HG02981 (cell line): ENCODE measurements at regions not wholly inside any gene's neighbourhood (a gene's known extent, or its start where the extent isn't known, plus 50 kb on each side); places are given as distances from the start of the nearest gene placed in this dataset.

Source experiments
- ATAC-seq: cut with Tn5 transposase; IDR thresholded peaks from one replicate; pipeline ENCODE4 v1.9.1; 2021; ENCODE audit warnings: mild to moderate bottlenecking, moderate library complexity; ENCODE audit not compliant: unreplicated experiment

DNA sequence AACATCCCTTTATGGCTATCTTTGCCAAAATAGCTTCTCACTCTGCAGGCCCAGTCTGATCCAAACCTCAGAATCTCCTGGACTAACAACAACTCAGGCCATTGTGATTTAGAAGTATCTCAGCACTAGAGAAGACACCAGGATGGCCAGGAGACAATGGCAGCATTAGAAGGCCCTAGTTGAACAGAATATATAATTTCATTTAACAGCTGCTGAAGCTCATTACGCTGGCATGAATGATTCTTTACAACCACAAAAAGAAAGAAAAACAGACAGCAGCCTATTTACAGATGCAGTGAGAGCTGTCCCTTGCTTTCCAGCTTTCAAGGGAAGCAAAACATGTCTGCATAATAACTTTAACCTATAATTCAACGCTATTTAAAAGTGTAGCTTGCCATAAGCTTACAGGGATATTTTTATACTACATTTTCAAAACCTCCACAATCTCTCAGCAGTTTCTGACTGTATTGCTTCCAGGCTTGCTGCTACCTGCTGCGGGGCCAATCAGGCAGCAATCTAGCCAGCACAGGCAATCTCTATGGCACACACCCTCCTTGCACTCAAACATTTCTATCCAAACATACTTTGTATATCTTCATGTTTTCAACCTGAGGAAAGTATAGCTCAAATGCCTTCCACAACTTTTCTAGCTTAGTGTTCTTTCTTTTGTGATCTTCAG is 107.3 kb downstream of the OGFRL1 start:
- ATAC-seq: no peak

DNA sequence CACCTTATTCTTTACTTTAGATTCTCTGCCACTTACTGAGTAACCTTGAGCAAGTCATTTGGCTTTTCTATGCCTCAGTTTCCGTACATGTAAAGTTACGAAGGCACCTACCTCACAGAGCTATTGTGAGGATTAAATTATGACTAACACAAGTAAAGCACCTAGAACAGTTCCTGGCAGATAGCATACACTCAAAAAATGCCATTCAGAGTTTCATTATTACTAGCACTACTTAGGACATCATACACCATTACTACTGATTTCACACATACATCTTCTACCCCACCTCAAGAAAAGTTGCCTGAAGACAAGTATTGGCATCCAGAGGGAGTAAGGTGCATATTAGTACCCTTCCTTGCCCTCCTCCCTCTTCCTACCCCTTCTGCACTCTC is 107.8 kb downstream of the OGFRL1 start:
- peak; percentile 92 for ATAC-seq

DNA sequence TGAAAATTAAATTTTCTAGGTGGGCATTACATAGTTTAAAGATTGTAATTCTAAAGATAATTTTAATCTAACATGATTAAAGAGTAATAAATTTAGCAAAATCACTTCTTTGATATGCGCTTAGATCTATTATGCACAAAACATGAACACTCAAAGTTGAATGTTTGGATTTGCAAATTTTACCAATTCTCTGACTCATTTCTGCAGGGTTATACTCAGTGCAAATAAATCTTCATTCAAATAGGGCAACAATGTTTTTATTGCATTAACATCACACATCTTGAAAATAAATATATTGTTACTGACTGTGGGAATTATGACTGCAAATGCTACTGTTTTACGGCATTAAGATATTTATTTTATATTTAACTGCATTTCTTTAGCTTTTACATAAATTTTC is 110.7 kb downstream of the OGFRL1 start:
- no peak for ATAC-seq

DNA sequence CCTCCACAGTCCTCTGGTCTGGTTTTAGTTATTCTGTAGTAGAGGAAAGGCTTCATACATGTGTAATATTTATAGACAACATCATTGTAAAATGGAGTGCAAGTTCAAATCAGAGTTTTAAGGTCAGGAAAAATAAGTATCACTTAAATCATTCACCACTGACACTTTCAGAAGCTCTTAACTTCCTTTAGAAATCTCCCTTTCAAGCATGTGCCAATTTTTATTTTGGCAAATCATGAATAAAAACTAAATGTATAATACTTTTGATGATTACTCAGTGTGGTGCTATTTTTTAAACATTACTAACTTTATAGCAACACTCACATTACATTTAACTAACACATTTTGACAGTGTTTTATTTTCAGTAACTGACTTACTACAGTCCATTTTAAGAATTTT is 112.2 kb downstream of the OGFRL1 start:
- ATAC-seq: no peak

DNA sequence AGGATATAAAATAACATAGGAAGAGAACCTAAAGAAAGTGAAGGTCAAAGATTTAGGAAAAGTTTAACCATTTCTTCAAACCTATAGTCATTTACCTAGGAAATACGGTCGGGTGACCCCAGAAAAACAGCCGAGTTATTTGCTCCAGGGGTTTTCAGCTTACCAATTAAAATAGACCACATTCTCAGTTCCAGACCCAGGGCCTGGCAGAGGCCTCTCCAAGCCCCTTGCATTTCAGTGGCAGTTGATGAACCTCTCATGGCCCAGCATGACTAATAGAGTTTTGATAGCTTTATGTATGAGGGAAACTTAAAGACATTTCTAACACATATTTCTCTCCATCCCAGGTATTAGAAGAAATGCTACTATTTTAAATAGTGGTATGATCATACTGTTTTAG is 113.5 kb downstream of the OGFRL1 start:
- ATAC-seq: peak; percentile 75

DNA sequence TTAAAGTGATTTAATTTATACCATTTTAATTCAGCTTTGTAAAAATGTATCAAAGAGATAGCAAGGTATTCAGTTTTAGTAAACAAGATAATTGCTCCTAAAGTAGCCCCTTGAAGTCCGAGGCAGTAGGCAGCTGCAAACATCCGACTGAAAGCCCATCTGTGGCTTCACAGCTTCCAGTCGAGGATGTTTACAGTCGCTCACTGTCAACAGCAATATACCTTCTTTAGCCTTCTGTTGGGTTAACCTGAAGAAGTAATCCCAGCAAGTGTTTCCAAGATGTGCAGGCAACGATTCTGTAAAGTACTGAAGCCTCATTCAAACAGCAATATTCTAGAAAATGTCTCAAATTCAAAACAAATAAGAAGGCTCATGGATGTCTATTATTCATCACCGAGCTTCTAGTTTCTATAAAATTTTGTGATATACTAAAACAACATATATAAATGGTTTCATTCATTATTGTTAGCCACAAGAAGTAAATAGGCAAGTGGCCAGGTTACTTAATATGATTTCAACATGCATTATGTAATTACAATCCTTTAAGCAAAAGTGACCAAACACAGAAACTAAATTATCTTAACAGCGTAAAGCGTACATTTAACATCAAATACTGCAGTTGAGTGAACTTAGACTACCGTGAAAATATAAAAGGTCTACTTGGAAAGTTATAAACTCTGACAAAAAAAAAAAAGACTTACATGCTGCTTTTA is 115.0 kb downstream of the OGFRL1 start:
- no peak for ATAC-seq

DNA sequence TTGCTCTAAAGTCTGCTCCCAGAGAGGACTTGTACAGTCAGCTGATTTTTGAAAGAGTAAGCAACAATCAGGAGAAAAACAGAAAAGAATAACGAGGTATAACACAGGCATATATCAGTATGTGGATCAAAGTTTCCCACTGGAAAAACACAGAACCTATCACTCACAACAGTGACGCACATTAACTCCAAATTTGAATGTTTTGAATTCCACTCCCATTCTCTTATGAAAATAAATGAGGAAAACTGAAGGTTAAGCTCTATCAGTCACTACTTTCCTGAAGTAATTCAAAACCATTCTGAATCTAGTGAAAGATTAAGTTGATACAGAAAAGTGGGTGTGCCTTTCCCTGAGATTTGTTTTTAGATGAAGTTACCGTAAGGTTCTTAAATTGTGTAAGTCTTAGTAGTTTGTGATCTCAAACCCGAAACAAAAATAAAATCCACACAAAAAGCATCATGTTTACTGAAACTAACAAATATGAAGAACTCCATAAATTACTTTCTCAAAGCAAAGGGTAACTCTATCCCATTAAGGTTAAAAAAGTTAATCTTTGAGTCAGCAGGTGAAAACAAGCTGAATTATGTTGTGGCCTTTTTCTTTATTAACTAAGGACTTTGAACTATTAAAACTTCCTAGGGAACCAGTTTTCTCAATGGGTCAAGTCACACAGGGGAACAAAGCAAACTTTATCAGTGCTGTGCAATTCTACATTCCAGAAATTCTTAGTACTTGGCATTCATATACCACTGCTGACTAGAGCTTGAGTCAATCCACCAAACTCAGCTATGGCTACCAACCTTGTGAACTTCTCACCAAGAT is 115.7 kb downstream of the OGFRL1 start:
- no peak for ATAC-seq

DNA sequence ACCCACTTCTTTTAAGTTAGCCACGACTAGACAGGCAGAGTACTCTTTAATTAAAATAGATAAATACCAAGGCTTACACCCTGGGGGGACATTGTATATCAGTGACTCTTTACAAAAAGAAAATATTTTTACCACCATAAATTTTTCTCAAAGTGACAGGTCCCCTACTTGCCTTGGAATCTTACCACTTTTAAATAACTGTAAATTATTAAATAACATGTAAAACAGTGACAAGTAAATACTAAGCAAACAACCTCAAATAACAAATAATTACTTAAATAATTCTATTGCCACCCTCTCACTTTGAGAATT is 116.3 kb downstream of the OGFRL1 start:
- no peak for ATAC-seq

DNA sequence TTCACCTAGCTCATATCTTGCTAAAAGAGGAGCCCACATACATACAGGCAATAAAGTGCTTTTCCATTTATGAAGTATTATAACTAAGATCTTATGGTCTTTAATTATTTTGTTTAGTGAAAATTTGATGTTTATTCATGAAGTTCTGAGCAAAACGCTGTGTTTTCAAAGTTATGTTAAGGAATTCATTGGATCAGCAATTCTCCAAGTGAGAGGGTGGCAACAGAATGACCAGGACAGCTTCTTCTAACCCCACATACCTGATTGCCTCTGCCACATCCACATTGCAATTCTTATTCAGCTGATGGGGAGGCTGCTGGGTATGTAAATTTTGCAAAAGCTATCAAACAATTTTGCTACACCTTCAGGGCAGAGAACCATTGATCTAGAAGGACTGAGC is 116.8 kb downstream of the OGFRL1 start:
- ATAC-seq: no peak

DNA sequence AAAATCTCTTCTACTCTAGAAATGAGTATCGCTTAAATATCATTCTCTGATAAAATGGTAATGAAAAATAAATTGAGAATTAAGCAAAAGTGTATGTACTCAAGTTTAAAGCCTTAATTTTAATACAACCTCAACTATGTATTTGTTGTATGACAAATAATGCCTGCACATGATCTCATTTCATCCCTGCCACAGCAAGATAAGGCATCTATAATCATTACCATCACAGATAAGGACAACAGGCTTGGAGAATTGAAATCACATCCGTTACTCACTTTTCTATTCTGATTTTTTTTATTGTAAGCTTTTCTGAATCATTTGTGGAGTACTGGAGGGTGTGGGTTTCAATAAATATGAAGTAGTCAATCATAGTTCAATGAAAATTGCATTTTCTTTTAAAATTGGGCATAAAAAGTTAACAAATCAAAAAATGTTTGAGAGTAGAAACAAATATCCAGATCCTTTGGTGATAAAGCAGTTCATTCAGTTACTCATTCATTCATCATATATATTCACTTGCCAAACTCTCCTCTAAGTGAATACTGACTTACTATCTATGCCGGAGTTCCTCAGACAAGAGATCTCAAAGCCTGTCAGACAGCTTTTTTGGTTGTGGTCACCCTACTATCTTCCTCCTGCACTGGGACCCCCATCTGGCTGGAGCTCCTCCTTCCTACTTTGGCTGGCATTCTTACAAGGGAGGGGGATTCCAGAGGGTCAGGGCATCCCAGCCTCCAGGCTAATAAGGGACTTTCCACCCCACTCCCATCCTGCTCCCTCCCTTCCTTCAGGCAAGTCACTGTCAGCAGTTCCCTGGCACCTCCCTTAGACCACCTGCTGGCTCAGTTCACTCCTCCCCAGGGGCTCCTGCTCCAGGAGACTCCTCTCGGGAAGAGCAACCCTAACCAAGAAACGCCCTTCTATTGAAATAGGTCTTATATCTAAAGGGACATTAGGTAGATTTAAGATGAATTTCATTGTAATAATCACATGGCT is 118.6 kb downstream of the OGFRL1 start:
- no peak for ATAC-seq

DNA sequence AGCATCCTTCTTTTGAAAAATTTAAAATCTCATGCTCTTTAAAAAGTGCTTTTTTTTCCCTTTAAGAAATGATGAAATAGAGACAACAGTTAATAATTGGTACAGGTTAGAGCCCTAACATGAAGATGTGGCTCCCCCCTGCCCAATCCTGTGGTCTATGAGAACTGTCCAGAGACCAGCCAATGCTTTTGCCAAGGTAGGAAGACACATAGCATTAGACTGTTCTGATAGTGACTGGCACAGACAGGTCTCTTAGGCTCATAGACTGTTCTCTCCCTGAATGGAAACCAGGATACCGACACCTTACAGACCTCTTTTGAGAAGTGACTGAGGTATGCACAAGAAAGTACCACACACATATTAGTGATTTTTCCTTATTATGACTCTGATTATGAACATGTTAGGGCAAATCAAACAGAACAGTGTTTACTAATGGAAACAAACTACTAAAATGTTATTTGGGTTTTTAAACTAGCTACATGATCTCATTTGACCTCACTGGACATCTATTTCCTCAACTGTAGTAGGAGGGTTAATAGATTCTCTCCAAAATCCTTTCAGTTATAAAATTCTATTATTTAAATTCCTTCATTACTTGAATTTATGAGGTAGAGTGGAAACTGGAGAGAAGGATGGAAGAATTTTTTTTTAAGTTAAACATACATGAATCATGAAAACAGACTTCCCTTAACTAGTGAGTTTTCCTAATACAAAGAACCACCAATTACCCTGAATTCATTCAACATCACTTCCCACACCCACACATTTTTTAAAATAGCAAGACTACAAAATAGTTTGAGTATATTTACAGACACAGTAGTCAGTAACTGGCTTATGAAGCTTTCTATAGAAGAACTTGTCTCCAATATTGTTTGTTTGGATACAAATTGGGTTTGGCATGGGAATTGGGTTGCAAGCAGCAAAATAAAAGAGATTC is 120.4 kb downstream of the OGFRL1 start:
- no peak for ATAC-seq

DNA sequence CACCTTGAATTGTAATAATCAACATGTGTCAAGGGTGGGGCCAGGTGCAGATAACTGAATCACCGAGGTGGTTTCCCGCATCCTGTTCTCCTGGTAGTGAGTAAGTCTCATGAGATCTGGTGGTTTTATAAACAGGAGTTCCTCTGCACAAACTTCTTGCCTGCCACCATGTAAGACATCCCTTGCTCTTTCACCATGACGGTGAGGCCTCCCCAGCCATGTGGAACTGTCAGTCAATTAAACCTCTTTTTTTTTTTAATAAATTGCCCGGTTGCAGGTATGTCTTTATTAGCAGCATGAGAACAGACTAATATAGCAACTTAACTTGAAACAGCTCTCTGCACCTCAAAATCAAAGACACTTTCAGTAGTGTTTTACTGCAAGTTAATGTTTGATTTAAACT is 121.6 kb downstream of the OGFRL1 start:
- peak; percentile 76 for ATAC-seq

DNA sequence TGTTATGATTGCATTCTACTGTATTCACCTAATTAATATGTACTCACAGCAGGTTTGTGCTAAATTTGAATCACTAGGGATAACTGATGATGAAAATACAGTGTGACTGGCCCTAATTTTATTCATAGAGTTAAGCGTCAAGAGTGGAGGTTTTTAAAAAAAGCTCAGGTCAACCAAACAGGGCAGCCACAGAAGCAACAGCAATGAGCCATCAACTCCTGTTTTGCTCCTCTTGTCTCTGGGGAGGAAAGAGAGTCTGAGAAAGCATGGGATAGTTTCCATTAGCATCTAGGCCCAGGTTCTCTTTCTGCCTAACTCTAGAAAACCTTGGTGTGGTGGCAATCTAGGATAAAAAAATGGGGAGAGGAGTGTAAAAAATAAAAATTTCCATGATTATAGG is 122.1 kb downstream of the OGFRL1 start:
- no peak for ATAC-seq

DNA sequence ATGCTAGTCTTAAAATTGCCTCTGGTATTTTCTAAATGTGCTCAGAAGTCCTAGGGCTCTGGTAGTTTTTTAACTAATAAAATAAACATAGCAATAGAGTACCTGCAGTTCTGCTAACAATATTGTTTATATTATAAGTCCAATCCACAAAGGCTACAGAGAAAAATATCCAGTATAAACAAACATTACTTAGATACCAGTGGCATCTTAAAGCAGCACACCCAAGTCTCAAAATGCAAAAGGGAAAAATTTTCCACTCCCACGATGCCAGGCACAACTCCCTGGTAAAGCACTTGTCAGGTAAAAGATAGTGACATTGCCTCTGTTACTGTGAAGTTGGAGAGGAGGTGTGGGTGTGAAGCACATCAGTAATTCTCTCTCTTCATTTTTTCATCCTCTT is 123.3 kb downstream of the OGFRL1 start:
- no peak for ATAC-seq

DNA sequence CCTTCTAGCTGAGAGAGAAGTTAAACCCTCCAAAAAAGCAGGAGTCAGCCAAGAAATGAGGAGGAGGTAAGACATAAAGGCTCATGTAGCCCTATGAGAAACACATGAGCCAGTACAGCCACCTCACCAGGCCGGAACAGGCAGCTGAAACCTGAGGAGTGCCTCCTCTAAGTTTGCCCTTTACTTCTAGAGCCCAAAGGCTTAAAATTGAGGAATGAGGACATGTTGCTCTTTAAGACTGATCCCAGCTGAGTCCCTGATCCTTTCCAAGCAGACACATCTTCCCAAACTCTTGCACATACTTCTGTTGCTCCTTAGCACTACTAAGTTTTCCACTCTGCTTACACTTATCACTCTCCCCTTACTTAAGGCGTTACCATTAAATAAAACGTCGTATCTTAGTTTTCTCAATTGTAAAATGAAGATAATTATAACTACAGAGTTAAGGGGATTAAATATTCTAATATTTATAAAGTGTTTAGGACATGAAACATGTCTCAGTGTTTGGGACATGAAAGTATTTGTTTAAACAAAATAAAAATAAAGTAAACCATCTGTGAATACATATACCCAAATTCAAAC is 124.0 kb downstream of the OGFRL1 start:
- ATAC-seq: no peak

DNA sequence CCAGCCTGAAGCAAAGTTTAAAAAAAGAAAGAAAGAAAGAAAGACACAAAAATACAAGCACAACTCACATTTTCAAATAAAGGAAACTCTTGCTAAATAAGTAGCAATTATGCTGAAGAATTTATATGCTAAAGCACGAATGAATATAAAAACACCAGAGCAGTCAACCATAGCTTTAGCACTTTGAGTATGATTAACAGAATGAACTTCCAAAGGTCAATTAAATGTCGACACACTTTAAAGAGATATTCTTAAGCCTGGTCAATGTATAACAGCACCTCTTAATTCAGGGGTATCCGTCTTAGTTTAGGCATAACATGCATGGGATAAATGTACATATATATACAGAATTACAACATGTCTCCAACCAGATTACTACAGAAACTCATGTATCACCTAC is 125.9 kb downstream of the OGFRL1 start:
- ATAC-seq: no peak

DNA sequence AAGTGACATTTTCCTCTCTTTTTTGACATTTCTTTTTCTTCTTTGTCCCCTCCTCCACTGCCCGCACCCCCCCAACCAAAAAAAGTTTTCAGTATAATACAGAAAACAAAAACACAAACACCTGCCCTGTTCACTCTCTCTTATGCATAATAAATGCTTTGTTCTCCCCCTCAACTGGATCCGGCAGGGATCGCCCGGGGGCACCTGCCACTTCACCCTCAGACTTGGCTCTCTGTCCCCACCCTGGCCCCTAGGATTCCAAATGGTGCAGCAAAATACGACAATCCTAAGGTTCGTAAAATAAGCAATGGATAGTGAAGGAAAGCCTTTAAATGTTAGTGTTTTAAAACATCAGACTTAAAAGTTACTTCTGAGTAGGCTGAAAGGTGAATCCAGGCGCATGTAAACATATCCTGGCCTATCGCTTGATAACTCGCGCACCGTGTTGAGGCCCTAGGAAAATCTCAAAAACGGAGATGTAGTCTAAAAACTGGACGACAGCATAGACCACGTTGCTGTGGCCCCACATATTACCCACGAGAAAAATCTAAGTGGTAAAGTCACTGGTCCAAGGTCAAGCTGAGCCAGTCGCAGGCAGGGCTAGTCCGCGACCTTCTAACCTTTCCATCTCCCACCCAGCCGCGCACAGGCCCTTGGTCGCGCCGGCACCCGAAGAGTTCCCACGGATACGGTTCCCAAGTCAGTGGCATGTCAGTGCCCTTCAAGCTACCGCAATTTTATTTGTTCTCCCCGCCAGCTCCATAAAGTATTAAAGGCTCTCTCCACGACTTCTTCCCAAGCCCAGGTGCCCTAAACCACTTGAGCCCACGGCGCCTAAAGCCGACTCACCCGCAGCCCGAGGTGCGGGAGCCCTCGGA is 130.8 kb downstream of the OGFRL1 start:
- ATAC-seq: no peak

DNA sequence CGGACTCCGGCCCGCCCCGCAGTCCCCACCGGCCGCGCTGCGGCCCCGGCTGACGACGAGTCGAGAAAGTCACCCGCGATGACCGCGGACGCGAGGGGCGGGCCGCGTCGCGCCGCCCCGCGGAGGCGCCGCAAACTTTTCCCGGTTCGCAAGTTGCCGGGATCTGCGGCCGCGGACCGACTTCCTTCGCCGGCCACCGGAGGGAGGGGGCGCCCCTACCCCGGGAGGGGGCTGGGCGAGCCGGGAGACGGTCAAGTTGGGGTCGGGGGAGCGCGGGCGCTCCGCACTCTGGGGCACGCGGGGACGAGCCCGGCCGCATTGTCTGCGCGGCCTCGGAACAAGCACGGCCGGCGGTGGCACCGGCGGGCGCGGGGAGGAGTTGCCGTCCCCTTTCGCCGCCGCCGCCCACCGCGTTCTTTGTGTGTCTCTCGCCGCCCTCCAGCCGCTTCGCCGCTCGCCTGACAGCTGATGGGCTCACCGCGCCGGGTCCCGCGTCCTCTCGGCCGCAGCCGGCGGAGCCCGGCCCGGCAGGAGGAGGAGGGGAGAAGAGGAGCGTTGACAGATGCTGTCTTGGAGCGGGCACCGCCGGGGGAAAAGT is 131.6 kb downstream of the OGFRL1 start:
- ATAC-seq: peak; percentile 48
